ENCODE measurements at regions not wholly inside any gene's neighbourhood (a gene's known extent, or its start where the extent isn't known, plus 50 kb on each side); places are given as distances from the start of the nearest gene placed in this dataset.
A peak's percentile ranks its signal among the peaks of the same experiment; 100 is the strongest.

DNA sequence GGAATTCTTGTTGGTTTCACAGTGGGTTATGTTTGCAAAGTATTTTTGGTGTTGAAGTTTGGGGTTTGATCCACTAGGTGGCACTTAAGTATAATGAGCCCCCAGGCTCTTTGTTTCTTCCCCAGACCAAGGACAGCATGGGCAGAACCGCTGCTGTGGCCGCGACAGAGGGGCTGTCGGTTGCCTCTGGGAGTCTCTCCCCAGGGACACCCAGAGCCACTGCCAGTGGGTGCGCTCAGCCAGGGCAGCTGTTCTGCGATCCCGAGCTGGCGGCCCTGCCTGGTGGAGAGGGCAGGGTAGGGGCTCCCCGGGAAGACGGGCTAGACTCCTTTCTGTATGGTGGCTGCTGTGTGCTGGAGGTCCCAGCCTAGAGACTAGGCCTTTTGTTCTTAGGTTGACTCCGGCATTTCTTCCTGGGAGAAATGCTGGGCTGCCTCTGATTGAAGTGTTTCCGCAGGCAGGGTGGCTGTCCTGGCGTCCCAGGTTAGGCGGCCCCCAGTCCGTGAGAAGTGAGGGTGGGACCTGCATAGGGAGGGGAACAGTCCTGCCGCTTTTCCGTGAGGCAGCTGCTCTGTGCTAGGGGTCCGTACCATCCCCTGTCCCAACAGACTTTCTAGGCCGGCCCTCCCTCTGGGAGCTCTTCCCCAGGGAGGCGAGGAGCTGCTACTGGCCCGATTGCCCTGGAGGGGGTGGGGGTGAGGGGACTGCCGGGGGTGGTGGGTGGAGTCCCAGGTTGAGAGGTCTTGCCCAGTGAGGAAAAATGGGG is 253.1 kb upstream of the PELI2 start:
- TF ChIP-seq, protein P1, sequence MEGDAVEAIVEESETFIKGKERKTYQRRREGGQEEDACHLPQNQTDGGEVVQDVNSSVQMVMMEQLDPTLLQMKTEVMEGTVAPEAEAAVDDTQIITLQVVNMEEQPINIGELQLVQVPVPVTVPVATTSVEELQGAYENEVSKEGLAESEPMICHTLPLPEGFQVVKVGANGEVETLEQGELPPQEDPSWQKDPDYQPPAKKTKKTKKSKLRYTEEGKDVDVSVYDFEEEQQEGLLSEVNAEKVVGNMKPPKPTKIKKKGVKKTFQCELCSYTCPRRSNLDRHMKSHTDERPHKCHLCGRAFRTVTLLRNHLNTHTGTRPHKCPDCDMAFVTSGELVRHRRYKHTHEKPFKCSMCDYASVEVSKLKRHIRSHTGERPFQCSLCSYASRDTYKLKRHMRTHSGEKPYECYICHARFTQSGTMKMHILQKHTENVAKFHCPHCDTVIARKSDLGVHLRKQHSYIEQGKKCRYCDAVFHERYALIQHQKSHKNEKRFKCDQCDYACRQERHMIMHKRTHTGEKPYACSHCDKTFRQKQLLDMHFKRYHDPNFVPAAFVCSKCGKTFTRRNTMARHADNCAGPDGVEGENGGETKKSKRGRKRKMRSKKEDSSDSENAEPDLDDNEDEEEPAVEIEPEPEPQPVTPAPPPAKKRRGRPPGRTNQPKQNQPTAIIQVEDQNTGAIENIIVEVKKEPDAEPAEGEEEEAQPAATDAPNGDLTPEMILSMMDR (IDR thresholded peaks at IDR 0.05; ENCODE audit: low read depth, low read length): peak; percentile 19
- no peak for DNase-seq (ENCODE audit: low read depth in 2 of 2)

DNA sequence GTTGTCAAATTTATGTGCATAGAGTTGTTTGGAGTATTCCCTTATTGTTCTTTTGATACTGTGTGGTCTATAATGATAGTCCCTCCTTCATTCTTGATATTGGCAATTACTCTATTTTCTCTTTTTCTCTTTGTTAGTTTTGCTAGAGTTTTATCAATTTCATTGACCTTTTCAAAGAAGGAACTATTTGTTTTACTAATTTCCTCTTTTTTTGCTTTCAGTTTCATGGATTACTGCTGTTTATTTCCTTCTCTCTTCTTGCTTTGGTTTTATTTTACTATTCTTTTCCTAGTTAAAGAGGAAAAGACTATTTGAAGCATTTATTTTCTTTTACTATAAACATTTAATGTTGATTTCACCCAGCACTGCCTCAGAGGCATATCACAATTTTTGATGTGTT is 250.9 kb upstream of the PELI2 start:
- no peak overlapping the region for H3K4me3 ChIP-seq (replicated peaks in 1 of 2; ENCODE audit: low read depth in 2 of 2, low read length in 2 of 2)
- DNase-seq (ENCODE audit: low read depth in 2 of 2): no peak
- TF ChIP-seq, protein P1 (IDR thresholded peaks at IDR 0.05; ENCODE audit: low read depth, low read length): no peak

More for the DNA sequence above, 253.1 kb upstream of the PELI2 start:
- H3K4me3 ChIP-seq (replicated peaks in 1 of 2; ENCODE audit: low read depth in 2 of 2, low read length in 2 of 2): no peak overlapping the region

DNA sequence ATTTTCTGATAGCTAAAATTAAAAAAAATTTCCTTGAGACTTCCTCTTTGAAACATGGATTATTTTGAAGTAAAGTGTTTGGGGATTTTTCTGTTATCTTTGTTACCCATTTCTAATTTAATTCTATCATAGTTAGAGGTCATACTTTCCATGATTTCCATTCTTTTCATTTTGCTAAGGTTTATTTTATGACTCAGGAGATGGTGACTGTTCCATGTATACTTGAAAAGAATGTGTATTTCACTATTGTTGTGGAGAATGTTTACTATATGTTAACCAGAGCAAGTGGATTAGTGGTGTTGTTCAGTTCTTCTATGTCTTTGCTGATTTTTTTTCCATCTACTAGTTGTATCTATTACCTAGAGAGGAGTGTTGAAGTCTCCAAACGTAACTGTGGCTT is 250.5 kb upstream of the PELI2 start:
- DNase-seq (ENCODE audit: low read depth in 2 of 2): peak in 1 of 2 donors; percentile 69
- TF ChIP-seq, protein P1 (IDR thresholded peaks at IDR 0.05; ENCODE audit: low read depth, low read length): no peak
- no peak overlapping the region for H3K4me3 ChIP-seq (replicated peaks in 1 of 2; ENCODE audit: low read depth in 2 of 2, low read length in 2 of 2)

GRCh38 chr14:55869397-55870049 is 248.7 kb upstream of the PELI2 start:
- no peak for DNase-seq (ENCODE audit: low read depth in 2 of 2)
- H3K4me3 ChIP-seq (replicated peaks in 1 of 2; ENCODE audit: low read depth in 2 of 2, low read length in 2 of 2): no peak overlapping the region
- TF ChIP-seq, protein P1 (IDR thresholded peaks at IDR 0.05; ENCODE audit: low read depth, low read length): no peak

GRCh38 chr14:55873169-55873568 is 245.0 kb upstream of the PELI2 start:
- TF ChIP-seq, protein P1 (IDR thresholded peaks at IDR 0.05; ENCODE audit: low read depth, low read length): no peak
- no peak overlapping the region for H3K4me3 ChIP-seq (replicated peaks in 1 of 2; ENCODE audit: low read depth in 2 of 2, low read length in 2 of 2)
- DNase-seq (ENCODE audit: low read depth in 2 of 2): no peak

DNA sequence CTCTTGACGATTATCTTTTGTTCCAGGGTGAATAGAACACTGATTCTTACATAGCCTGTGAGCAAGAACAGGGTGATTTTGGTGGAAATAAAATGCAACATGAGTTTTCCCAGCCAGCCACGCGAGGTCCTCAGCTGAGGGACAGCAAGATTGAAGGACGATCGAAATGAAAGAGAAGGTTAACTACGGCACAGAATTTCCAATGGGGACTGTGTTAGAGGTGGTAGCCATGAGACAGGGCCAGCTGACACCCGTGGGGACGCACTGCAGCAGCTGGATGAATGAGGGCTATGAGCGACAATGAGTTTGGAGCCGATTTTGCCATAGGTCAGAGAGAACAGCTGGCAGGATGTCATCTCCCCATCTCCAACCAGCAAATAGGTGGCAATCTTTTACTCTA is 243.4 kb upstream of the PELI2 start:
- peak overlapping the region in 1 of 2 donors; percentile 16 for H3K4me3 ChIP-seq (replicated peaks in 1 of 2; ENCODE audit: low read depth in 2 of 2, low read length in 2 of 2)
- DNase-seq (ENCODE audit: low read depth in 2 of 2): peak; percentile 16 to 24
- TF ChIP-seq, protein P1 (IDR thresholded peaks at IDR 0.05; ENCODE audit: low read depth, low read length): no peak

Data from cardiac fibroblast (primary cell).